Peyer's patch (tissue), 4 donors: ENCODE measurements at regions not wholly inside any gene's neighbourhood (a gene's known extent, or its start where the extent isn't known, plus 50 kb on each side); places are given as distances from the start of the nearest gene placed in this dataset.

Source experiments
- DNase-seq, 3 donors: peaks; one replicate each; pipeline ENCODE4 v3.0.0-alpha.2; 2017 to 2019
- H3K27ac ChIP-seq, 4 donors: fragments of 200-600 bp; sonication (generic); one replicate each; pipeline ENCODE4 v1.5.1; 2016 to 2019
- H3K27me3 ChIP-seq, 2 donors: fragments of 200-600 bp; sonication (generic); one replicate each; pipeline ENCODE4 v1.5.1; 2019
- H3K36me3 ChIP-seq, 3 donors: fragments of 200-600 bp; sonication (generic); one replicate each; pipeline ENCODE4 v1.5.1; 2016 to 2019
- H3K4me1 ChIP-seq, 4 donors: fragments of 200-600 bp; sonication (generic); one replicate each; pipeline ENCODE4 v1.5.1; 2016 to 2019
- H3K4me3 ChIP-seq, 4 donors: fragments of 200-600 bp; sonication (generic); 1 replicate in 3 of 4; 2 replicates in 1 of 4; pipeline ENCODE4 v1.5.1; 2016 to 2019; ENCODE audit warnings: mild to moderate bottlenecking in 1 of 4
- H3K9me3 ChIP-seq, 4 donors: fragments of 200-600 bp; sonication (generic); one replicate each; pipeline ENCODE4 v1.5.1; 2016 to 2019; ENCODE audit warnings: mild to moderate bottlenecking in 1 of 4
- CTCF ChIP-seq, 6 experiments: fragments of 450-650 bp in 4 of 6; fragments of 200-600 bp in 2 of 6; sonication (generic) in 1 of 6; IDR thresholded peaks; one replicate each; pipeline ENCODE4 v1.5.1; 2017 to 2019; ENCODE audit warnings: antibody characterized with exemption in 6 of 6, mild to moderate bottlenecking in 3 of 6, moderate library complexity in 1 of 6
- POLR2A ChIP-seq, 2 donors: fragments of 450-650 bp; IDR thresholded peaks; one replicate each; pipeline ENCODE4 v1.5.1; 2017; ENCODE audit warnings: antibody characterized with exemption in 2 of 2, mild to moderate bottlenecking in 2 of 2, moderate library complexity in 2 of 2

DNA sequence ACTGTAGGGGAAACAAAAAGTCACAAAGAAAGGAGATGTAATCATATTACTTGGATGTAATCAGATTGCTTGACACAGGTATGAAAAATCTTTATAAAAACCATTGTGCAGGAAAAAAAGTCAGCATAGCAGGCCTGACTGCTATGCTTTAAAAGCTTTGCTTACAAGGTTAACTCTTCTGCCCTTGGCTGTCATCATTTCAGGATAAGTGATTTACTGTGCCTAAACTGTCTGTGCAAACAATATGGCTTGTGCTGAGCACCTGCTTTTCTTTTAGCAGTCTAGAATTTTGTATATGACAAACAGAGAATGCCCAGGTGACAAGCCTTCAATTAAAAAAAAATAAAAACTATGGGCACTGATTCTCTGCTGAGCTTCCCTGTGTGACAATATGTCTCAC is 63.8 kb upstream of the PLEKHG7 start:
- no peak for DNase-seq
- H3K27me3 ChIP-seq = no peaks in the 10 kb centered on the region
- TF ChIP-seq POLR2A (IDR thresholded peaks at IDR 0.05) (no peak), CTCF (IDR thresholded peaks at IDR 0.05) (no peak)
- H3K4me1 ChIP-seq = no peaks in the 10 kb centered on the region
- H3K27ac ChIP-seq = no peak overlapping the region
- no peaks in the 10 kb centered on the region for H3K36me3 ChIP-seq
- H3K4me3 ChIP-seq = no peak overlapping the region
- H3K9me3 ChIP-seq = no peaks in the 10 kb centered on the region

GRCh38 chr12:92634730-92635129 is 68.1 kb upstream of the PLEKHG7 start:
- no peak for DNase-seq
- Histone ChIP-seq H3K4me1 (no peaks in the 10 kb centered on the region), H3K4me3 (no peak overlapping the region), H3K9me3 (no peaks in the 10 kb centered on the region), H3K36me3 (no peaks in the 10 kb centered on the region), H3K27me3 (no peaks in the 10 kb centered on the region), H3K27ac (no peak overlapping the region)
- TF ChIP-seq POLR2A (IDR thresholded peaks at IDR 0.05) = no peak
- no peak for TF ChIP-seq CTCF (IDR thresholded peaks at IDR 0.05)

- H3K9me3 ChIP-seq = no peaks in the 10 kb centered on the region
- no peak for DNase-seq
- H3K27me3 ChIP-seq = no peaks in the 10 kb centered on the region
- H3K36me3 ChIP-seq = no peaks in the 10 kb centered on the region
- TF ChIP-seq POLR2A (IDR thresholded peaks at IDR 0.05) (no peak), CTCF (IDR thresholded peaks at IDR 0.05) (no peak)
- H3K27ac ChIP-seq = no peak overlapping the region
- no peaks in the 10 kb centered on the region for H3K4me1 ChIP-seq
- no peak overlapping the region for H3K4me3 ChIP-seq
Measured at GRCh38 chr12:92634202-92634601, 68.6 kb upstream of the PLEKHG7 start.

GRCh38 chr12:92630968-92631367 is 71.8 kb upstream of the PLEKHG7 start:
- Histone ChIP-seq H3K4me1 (no peaks in the 10 kb centered on the region), H3K9me3 (no peaks in the 10 kb centered on the region), H3K27me3 (no peaks in the 10 kb centered on the region), H3K4me3 (no peak overlapping the region), H3K27ac (no peak overlapping the region), H3K36me3 (no peaks in the 10 kb centered on the region)
- DNase-seq = no peak
- TF ChIP-seq CTCF (IDR thresholded peaks at IDR 0.05) (no peak), POLR2A (IDR thresholded peaks at IDR 0.05) (no peak)

- Histone ChIP-seq H3K27ac (no peak overlapping the region), H3K4me1 (no peaks in the 10 kb centered on the region), H3K27me3 (no peaks in the 10 kb centered on the region), H3K9me3 (no peaks in the 10 kb centered on the region), H3K4me3 (no peak overlapping the region), H3K36me3 (no peaks in the 10 kb centered on the region)
- no peak for TF ChIP-seq POLR2A (IDR thresholded peaks at IDR 0.05)
- no peak for TF ChIP-seq CTCF (IDR thresholded peaks at IDR 0.05)
- peak in 1 of 3 donors; percentile 27 for DNase-seq
Measured at GRCh38 chr12:92629349-92630065, 73.3 kb upstream of the PLEKHG7 start.

DNA sequence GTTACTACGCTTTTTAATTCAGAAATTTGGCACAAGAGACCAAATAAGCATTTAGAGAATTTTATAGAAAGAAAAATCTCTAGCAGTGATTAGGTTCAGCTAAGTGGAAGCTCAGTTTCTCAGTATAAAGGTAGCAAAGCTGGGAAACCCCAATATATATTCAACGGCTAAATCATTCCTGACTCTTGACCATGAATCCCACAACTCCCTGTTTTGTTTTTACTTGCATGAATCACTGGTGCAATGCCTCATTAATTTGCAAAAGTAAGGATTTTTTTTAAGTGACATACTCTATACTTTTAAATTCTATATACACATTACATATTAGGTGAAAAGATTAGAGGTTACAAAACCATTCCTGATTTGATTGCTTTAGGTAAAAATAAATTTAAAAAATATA is 74.3 kb upstream of the PLEKHG7 start:
- H3K4me1 ChIP-seq = no peaks in the 10 kb centered on the region
- no peaks in the 10 kb centered on the region for H3K9me3 ChIP-seq
- no peaks in the 10 kb centered on the region for H3K27me3 ChIP-seq
- H3K4me3 ChIP-seq = no peak overlapping the region
- no peak for DNase-seq
- H3K27ac ChIP-seq = no peak overlapping the region
- TF ChIP-seq POLR2A (IDR thresholded peaks at IDR 0.05) (no peak), CTCF (IDR thresholded peaks at IDR 0.05) (no peak)
- no peaks in the 10 kb centered on the region for H3K36me3 ChIP-seq
